PC-9 (cell line): ENCODE measurements at regions not wholly inside any gene's neighbourhood (a gene's known extent, or its start where the extent isn't known, plus 50 kb on each side); places are given as distances from the start of the nearest gene placed in this dataset.

Source experiments
- BruUV-seq: library from RNA; stranded (reverse); fragments of 400-500 nt; replicated peaks from 2 replicates; lab custom pipeline; 2021; lab: Mats Ljungman, UMichigan
- CTCF ChIA-PET: fragments of 300-600 bp; sonication (Branson Sonifier 250); formaldehyde crosslinking; loops from one replicate; lab custom pipeline; 2022; ENCODE audit warnings: antibody characterized with exemption; lab: Charles Lee
- POLR2A ChIA-PET: fragments of 300-600 bp; sonication (Branson Sonifier 250); formaldehyde crosslinking; loops from one replicate; lab custom pipeline; 2022; ENCODE audit warnings: antibody characterized with exemption; ENCODE audit not compliant: unreplicated experiment; lab: Charles Lee
- DNase-seq, 2 experiments: peaks; one replicate each; pipeline versions ENCODE4 v3.0.0 to v3.0.0-alpha.2; 2015 to 2022; ENCODE audit warnings: mixed read lengths in 1 of 2
- H2AFZ ChIP-seq: fragments of 200-600 bp; sonication (generic); 2 replicates; pipeline ENCODE4 v1.8.1; 2017; ENCODE audit warnings: antibody characterized with exemption
- H3F3A ChIP-seq: fragments of 200-600 bp; sonication (generic); 2 replicates; pipeline ENCODE4 v1.8.1; 2017; ENCODE audit warnings: antibody characterized with exemption, mild to moderate bottlenecking, low read depth; ENCODE audit not compliant: insufficient read depth
- H3K27ac ChIP-seq: fragments of 200-600 bp; sonication (generic); 2 replicates; pipeline ENCODE4 v1.6.1; 2016; ENCODE audit warnings: mixed run types
- H3K27me3 ChIP-seq: fragments of 200-600 bp; sonication (generic); 2 replicates; pipeline ENCODE4 v1.6.1; 2016; ENCODE audit warnings: low read depth, mixed run types; ENCODE audit not compliant: insufficient read depth
- H3K36me3 ChIP-seq: fragments of 200-600 bp; sonication (generic); 2 replicates; pipeline ENCODE4 v1.6.1; 2016; ENCODE audit warnings: low read depth, mixed run types
- H3K4me1 ChIP-seq: fragments of 200-600 bp; sonication (generic); replicated peaks from 2 replicates; pipeline ENCODE4 v1.6.1; 2016; ENCODE audit warnings: mixed run types; ENCODE audit not compliant: insufficient read depth
- H3K4me2 ChIP-seq: fragments of 200-600 bp; sonication (generic); 2 replicates; pipeline ENCODE4 v1.6.1; 2017; ENCODE audit warnings: mixed run types
- H3K4me3 ChIP-seq: fragments of 200-600 bp; sonication (generic); 2 replicates; pipeline ENCODE4 v1.6.1; 2016; ENCODE audit warnings: mixed run types
- H3K79me2 ChIP-seq: fragments of 200-600 bp; sonication (generic); 2 replicates; pipeline ENCODE4 v1.6.1; 2017; ENCODE audit warnings: low read depth, mixed run types
- H3K9me2 ChIP-seq: fragments of 200-600 bp; sonication (generic); 2 replicates; pipeline ENCODE4 v1.8.1; 2017; ENCODE audit warnings: mild to moderate bottlenecking; ENCODE audit not compliant: insufficient read depth
- H3K9me3 ChIP-seq: fragments of 200-600 bp; sonication (generic); 2 replicates; pipeline ENCODE4 v1.8.1; 2016; ENCODE audit warnings: low read depth; ENCODE audit not compliant: insufficient read depth
- H4K20me1 ChIP-seq: fragments of 200-600 bp; sonication (generic); 2 replicates; pipeline ENCODE4 v1.8.1; 2017; ENCODE audit not compliant: insufficient read depth
- EZH2 ChIP-seq: fragments of 200-600 bp; sonication (generic); IDR thresholded peaks from 2 replicates; pipeline ENCODE4 v1.8.0; 2017; ENCODE audit warnings: antibody characterized with exemption, low read depth
- intact Hi-C: fragments of 100-400 bp; cut with micrococcal nuclease; formaldehyde crosslinking; loops from one replicate; pipeline ENCODE4 v1.10.0; 2022; ENCODE audit not compliant: unreplicated experiment
- TF ChIP-seq, protein P1 (sequence below): fragments of 200-600 bp; sonication (generic); conservative IDR thresholded peaks from 2 replicates; pipeline ENCODE4 v1.6.1; 2017; ENCODE audit warnings: mixed run types, antibody characterized with exemption, mild to moderate bottlenecking, moderate library complexity

DNA sequence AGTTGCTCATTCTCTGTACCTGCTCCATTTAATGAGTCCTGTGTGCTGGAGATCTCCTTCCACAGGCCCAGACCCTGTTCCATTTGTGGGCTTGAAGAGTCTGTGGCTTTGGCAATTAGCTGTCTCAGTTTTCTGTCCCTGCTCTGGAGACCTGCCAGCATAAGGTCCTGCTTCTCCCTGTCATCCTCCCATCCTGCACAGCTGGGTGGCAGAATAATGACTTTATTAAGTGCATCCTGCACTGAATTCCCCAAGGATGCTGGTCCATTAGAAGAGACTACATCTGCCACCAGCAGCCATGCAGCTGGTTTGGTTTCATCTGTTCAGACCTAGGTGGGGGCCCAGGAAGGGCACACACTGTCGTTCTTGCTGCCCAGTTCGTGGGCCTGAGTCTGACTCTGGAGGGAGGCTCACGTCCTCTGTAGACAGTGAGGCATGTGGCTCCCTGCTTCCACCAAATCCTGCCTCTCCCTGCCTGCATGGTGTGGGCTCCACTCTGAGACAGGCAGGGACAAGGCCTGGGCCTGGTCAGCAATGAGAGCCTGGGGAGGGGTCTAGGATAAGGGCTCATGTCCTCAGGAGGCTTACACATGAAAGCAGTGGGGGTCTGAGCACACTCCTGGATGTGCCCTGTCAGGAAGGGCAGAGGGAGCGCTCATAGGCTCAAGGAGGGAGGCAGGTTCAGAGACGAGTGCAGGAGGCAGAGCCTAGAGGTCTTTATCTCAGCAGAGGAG, 78.4 kb upstream of the PRR23E start:
- intact Hi-C loops = no loop called here
- CTCF ChIA-PET = no interaction called here
- BruUV-seq = no TSS peak

GRCh38 chr3:127115691-127116351, 77.1 kb upstream of the PRR23E start:
- POLR2A ChIA-PET = no interaction called here
- intact Hi-C loops = no loop called here
- no peaks in the 10 kb centered on the region for H3K36me3 ChIP-seq
- CTCF ChIA-PET = no interaction called here
- no peaks in the 10 kb centered on the region; the same call in 1 of the 2 replicates for H3K9me3 ChIP-seq
- no peaks in the 10 kb centered on the region for H3K4me1 ChIP-seq
- peaks cover 13% of the 10 kb centered on the region for H3K27me3 ChIP-seq
- DNase-seq = no peak
- no peaks in the 10 kb centered on the region for H3F3A ChIP-seq
- no peaks in the 10 kb centered on the region for H4K20me1 ChIP-seq
- no peaks in the 10 kb centered on the region; the same call in 1 of the 2 replicates for H3K9me2 ChIP-seq
- H3K27ac ChIP-seq = no peak overlapping the region
- no peaks in the 10 kb centered on the region for H3K79me2 ChIP-seq
- TF ChIP-seq EZH2 = no peak
- TF ChIP-seq, protein P1, sequence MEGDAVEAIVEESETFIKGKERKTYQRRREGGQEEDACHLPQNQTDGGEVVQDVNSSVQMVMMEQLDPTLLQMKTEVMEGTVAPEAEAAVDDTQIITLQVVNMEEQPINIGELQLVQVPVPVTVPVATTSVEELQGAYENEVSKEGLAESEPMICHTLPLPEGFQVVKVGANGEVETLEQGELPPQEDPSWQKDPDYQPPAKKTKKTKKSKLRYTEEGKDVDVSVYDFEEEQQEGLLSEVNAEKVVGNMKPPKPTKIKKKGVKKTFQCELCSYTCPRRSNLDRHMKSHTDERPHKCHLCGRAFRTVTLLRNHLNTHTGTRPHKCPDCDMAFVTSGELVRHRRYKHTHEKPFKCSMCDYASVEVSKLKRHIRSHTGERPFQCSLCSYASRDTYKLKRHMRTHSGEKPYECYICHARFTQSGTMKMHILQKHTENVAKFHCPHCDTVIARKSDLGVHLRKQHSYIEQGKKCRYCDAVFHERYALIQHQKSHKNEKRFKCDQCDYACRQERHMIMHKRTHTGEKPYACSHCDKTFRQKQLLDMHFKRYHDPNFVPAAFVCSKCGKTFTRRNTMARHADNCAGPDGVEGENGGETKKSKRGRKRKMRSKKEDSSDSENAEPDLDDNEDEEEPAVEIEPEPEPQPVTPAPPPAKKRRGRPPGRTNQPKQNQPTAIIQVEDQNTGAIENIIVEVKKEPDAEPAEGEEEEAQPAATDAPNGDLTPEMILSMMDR = no peak
- no TSS peak for BruUV-seq
- H3K4me2 ChIP-seq = no peak overlapping the region
- H3K4me3 ChIP-seq = no peak overlapping the region
- no peak overlapping the region for H2AFZ ChIP-seq

More for the DNA sequence above, 78.4 kb upstream of the PRR23E start:
- Histone ChIP-seq H3F3A (no peaks in the 10 kb centered on the region), H3K4me3 (no peak overlapping the region), H3K79me2 (no peaks in the 10 kb centered on the region), H3K27ac (no peak overlapping the region), H2AFZ (no peak overlapping the region), H3K9me2 (no peaks in the 10 kb centered on the region; the same call in 1 of the 2 replicates), H3K27me3 (peaks cover 13% of the 10 kb centered on the region), H3K9me3 (no peaks in the 10 kb centered on the region; the same call in 1 of the 2 replicates), H3K4me2 (no peak overlapping the region), H3K36me3 (no peaks in the 10 kb centered on the region), H4K20me1 (no peaks in the 10 kb centered on the region), H3K4me1 (no peaks in the 10 kb centered on the region)
- POLR2A ChIA-PET = no interaction called here
- DNase-seq = no peak
- no peak for TF ChIP-seq EZH2
- TF ChIP-seq, protein P1 = no peak

DNA sequence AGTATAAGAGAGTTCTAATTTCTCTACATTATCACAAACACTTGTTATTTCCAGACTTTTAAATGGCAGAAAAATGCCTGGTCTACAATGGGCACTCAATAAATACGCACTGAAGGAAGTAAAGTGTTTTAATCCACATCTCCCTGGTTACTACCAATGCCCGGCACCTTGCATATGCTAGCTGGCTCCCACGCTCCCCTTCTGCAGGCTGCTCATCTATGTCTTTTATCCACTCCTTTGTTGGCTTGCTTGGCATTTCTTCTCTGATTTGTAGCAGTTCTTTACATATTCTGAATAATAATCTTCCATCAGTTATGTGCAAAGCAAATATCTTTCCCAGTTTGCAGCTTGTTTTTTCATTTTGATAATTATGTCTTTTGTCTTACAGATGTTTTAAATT, 74.6 kb upstream of the PRR23E start:
- no peaks in the 10 kb centered on the region for H3F3A ChIP-seq
- no peaks in the 10 kb centered on the region for H4K20me1 ChIP-seq
- H3K9me2 ChIP-seq = no peaks in the 10 kb centered on the region; the same call in 1 of the 2 replicates
- BruUV-seq = no TSS peak
- H3K79me2 ChIP-seq = no peaks in the 10 kb centered on the region
- H3K4me3 ChIP-seq = no peak overlapping the region
- H3K27me3 ChIP-seq = peaks cover 13% of the 10 kb centered on the region
- no peak for DNase-seq
- intact Hi-C loops = no loop called here
- no peaks in the 10 kb centered on the region for H3K36me3 ChIP-seq
- H3K4me2 ChIP-seq = no peak overlapping the region
- no peaks in the 10 kb centered on the region for H3K9me3 ChIP-seq
- H3K4me1 ChIP-seq = no peaks in the 10 kb centered on the region
- ChIA-PET CTCF (no interaction called here), POLR2A (no interaction called here)
- no peak overlapping the region for H2AFZ ChIP-seq
- no peak for TF ChIP-seq EZH2
- TF ChIP-seq, protein P1 = no peak
- no peak overlapping the region for H3K27ac ChIP-seq
